Stomach (tissue), 4 donors: ENCODE measurements at regions not wholly inside any gene's neighbourhood (a gene's known extent, or its start where the extent isn't known, plus 50 kb on each side); places are given as distances from the start of the nearest gene placed in this dataset.

ENCODE experiments used
- CTCF ChIP-seq, 7 experiments: fragments of 450-650 bp in 4 of 7; fragments of 200-600 bp in 3 of 7; sonication (generic) in 3 of 7; IDR thresholded peaks; one replicate each; pipeline ENCODE4 v1.5.1; 2016 to 2019; ENCODE audit warnings: antibody characterized with exemption in 7 of 7, control low read depth in 2 of 7, mild to moderate bottlenecking in 1 of 7
- EP300 ChIP-seq: sonication (generic); formaldehyde crosslinking; IDR thresholded peaks from one replicate; pipeline ENCODE4 v1.6.1; 2017; ENCODE audit warnings: antibody characterized with exemption
- POLR2A ChIP-seq, 4 donors: fragments of 450-650 bp; IDR thresholded peaks; one replicate each; pipeline ENCODE4 v1.6.1; 2016; ENCODE audit warnings: antibody characterized with exemption in 4 of 4, control low read depth in 2 of 4, mild to moderate bottlenecking in 1 of 4, moderate library complexity in 1 of 4
- POLR2AphosphoS5 ChIP-seq, 3 donors: sonication (generic); formaldehyde crosslinking; IDR thresholded peaks; one replicate each; pipeline ENCODE4 v1.6.1; 2016; ENCODE audit warnings: antibody characterized with exemption in 3 of 3

GRCh38 chr13:75913925-75914324 is 277.8 kb downstream of the LMO7 start:
- TF ChIP-seq CTCF (IDR thresholded peaks at IDR 0.05) = no peak
- no peak for TF ChIP-seq POLR2AphosphoS5 (IDR thresholded peaks at IDR 0.05)
- TF ChIP-seq POLR2A (IDR thresholded peaks at IDR 0.05) = no peak
- TF ChIP-seq EP300 = no peak
